ENCODE measurements at regions not wholly inside any gene's neighbourhood (a gene's known extent, or its start where the extent isn't known, plus 50 kb on each side); places are given as distances from the start of the nearest gene placed in this dataset.
"Not testable (repeated sequence)": the region's sequence is repeated elsewhere in the genome, so short reads cannot be mapped to it uniquely, and the experiment has no call there.

GRCh38 chr7:81247364-81247763 lies 328.5 kb upstream of the SEMA3C start:
- H3K4me1 Mint-ChIP-seq; DNase-seq; H3K4me3 ChIP-seq (ENCODE audit: low read length); intact Hi-C loops (cut with micrococcal nuclease); CTCF ChIA-PET; H3K4me3 Mint-ChIP-seq; ATAC-seq; H3K36me3 ChIP-seq (ENCODE audit: control insufficient read depth in 2 of 3, insufficient read depth in 3 of 3, low read length in 3 of 3); H3K9me3 ChIP-seq (ENCODE audit: control insufficient read depth in 2 of 3, low read length in 3 of 3); H3K36me3 Mint-ChIP-seq; H3K27me3 Mint-ChIP-seq; H3K27ac ChIP-seq (ENCODE audit: low read depth, low read length); H3K4me1 ChIP-seq (ENCODE audit: control insufficient read depth in 2 of 2, insufficient read depth in 2 of 2, low read length in 2 of 2); POLR2A ChIA-PET; H3K27me3 ChIP-seq (ENCODE audit: control insufficient read depth in 2 of 2, insufficient read depth in 2 of 2, low read length in 2 of 2); H3K27ac Mint-ChIP-seq: not testable (repeated sequence)
- peaks cover 2 to 20% (median 5%) of the 10 kb centered on the region in 11 donors for H3K9me3 Mint-ChIP-seq

- Mint-ChIP-seq H3K27ac (no peak overlapping the region), H3K27me3 (no peaks in the 10 kb centered on the region), H3K4me1 (no peaks in the 10 kb centered on the region), H3K4me3 (no peak overlapping the region), H3K36me3 (peaks cover 0 to 3% (median 0%) of the 10 kb centered on the region in 5 donors), H3K9me3 (peaks cover 2 to 20% (median 5%) of the 10 kb centered on the region in 11 donors)
- CTCF ChIA-PET = no interaction called here
- ATAC-seq (no peak), DNase-seq (no peak)
- Histone ChIP-seq H3K27me3 (ENCODE audit: control insufficient read depth in 2 of 2, insufficient read depth in 2 of 2, low read length in 2 of 2) (no peaks in the 10 kb centered on the region), H3K4me3 (ENCODE audit: low read length) (no peak overlapping the region), H3K4me1 (ENCODE audit: control insufficient read depth in 2 of 2, insufficient read depth in 2 of 2, low read length in 2 of 2) (no peaks in the 10 kb centered on the region), H3K9me3 (ENCODE audit: control insufficient read depth in 2 of 3, low read length in 3 of 3) (no peaks in the 10 kb centered on the region), H3K27ac (ENCODE audit: low read depth, low read length) (no peak overlapping the region), H3K36me3 (ENCODE audit: control insufficient read depth in 2 of 3, insufficient read depth in 3 of 3, low read length in 3 of 3) (no peaks in the 10 kb centered on the region)
- POLR2A ChIA-PET = no interaction called here
- intact Hi-C loops (cut with micrococcal nuclease) = no loop called here
These were observed 326.5 kb upstream of the SEMA3C start for GRCh38 chr7:81245353-81245752.

- ATAC-seq (no peak), DNase-seq (no peak)
- Mint-ChIP-seq H3K27me3 (no peaks in the 10 kb centered on the region), H3K4me1 (no peaks in the 10 kb centered on the region), H3K36me3 (peaks cover 0 to 3% (median 0%) of the 10 kb centered on the region in 5 donors), H3K4me3 (no peak overlapping the region), H3K9me3 (peaks cover 2 to 22% (median 5%) of the 10 kb centered on the region in 11 donors), H3K27ac (no peak overlapping the region)
- H3K4me3 ChIP-seq (ENCODE audit: low read length) = no peak overlapping the region
- ChIA-PET CTCF (no interaction called here), POLR2A (no interaction called here)
- intact Hi-C loops (cut with micrococcal nuclease) = no loop called here
- H3K9me3 ChIP-seq (ENCODE audit: control insufficient read depth in 2 of 3, low read length in 3 of 3) = no peaks in the 10 kb centered on the region
- no peak overlapping the region for H3K27ac ChIP-seq (ENCODE audit: low read depth, low read length)
- no peaks in the 10 kb centered on the region for H3K4me1 ChIP-seq (ENCODE audit: control insufficient read depth in 2 of 2, insufficient read depth in 2 of 2, low read length in 2 of 2)
- H3K36me3 ChIP-seq (ENCODE audit: control insufficient read depth in 2 of 3, insufficient read depth in 3 of 3, low read length in 3 of 3) = no peaks in the 10 kb centered on the region
- H3K27me3 ChIP-seq (ENCODE audit: control insufficient read depth in 2 of 2, insufficient read depth in 2 of 2, low read length in 2 of 2) = no peaks in the 10 kb centered on the region
These were observed 325.4 kb upstream of the SEMA3C start for GRCh38 chr7:81244224-81244623.

GRCh38 chr7:81236560-81236959 lies 317.7 kb upstream of the SEMA3C start:
- no peak for DNase-seq
- H3K9me3 Mint-ChIP-seq = peaks cover 0 to 16% (median 0%) of the 10 kb centered on the region in 11 donors
- H3K27ac Mint-ChIP-seq = no peak overlapping the region
- no peaks in the 10 kb centered on the region for H3K4me1 ChIP-seq (ENCODE audit: control insufficient read depth in 2 of 2, insufficient read depth in 2 of 2, low read length in 2 of 2)
- ChIA-PET CTCF (no interaction called here), POLR2A (no interaction called here)
- no peaks in the 10 kb centered on the region for H3K27me3 ChIP-seq (ENCODE audit: control insufficient read depth in 2 of 2, insufficient read depth in 2 of 2, low read length in 2 of 2)
- H3K4me3 ChIP-seq (ENCODE audit: low read length) = no peak overlapping the region
- peaks cover 0 to 3% (median 0%) of the 10 kb centered on the region in 5 donors for H3K36me3 Mint-ChIP-seq
- H3K27me3 Mint-ChIP-seq = no peaks in the 10 kb centered on the region
- ATAC-seq = no peak
- no peak overlapping the region for H3K4me3 Mint-ChIP-seq
- no peaks in the 10 kb centered on the region for H3K36me3 ChIP-seq (ENCODE audit: control insufficient read depth in 2 of 3, insufficient read depth in 3 of 3, low read length in 3 of 3)
- peaks cover 0 to 8% (median 0%) of the 10 kb centered on the region in 7 donors for H3K4me1 Mint-ChIP-seq
- H3K9me3 ChIP-seq (ENCODE audit: control insufficient read depth in 2 of 3, low read length in 3 of 3) = no peaks in the 10 kb centered on the region
- no peak overlapping the region for H3K27ac ChIP-seq (ENCODE audit: low read depth, low read length)
- intact Hi-C loops (cut with micrococcal nuclease) = no loop called here

GRCh38 chr7:81235997-81236396 lies 317.1 kb upstream of the SEMA3C start:
- H3K9me3 Mint-ChIP-seq = peaks cover 0 to 16% (median 0%) of the 10 kb centered on the region in 11 donors
- no peak for DNase-seq
- no peak overlapping the region for H3K27ac Mint-ChIP-seq

GRCh38 chr7:81234896-81235295 lies 316.0 kb upstream of the SEMA3C start:
- H3K36me3 Mint-ChIP-seq = no peaks in the 10 kb centered on the region
- Histone ChIP-seq H3K4me1 (ENCODE audit: control insufficient read depth in 2 of 2, insufficient read depth in 2 of 2, low read length in 2 of 2) (no peaks in the 10 kb centered on the region), H3K9me3 (ENCODE audit: control insufficient read depth in 2 of 3, low read length in 3 of 3) (no peaks in the 10 kb centered on the region), H3K36me3 (ENCODE audit: control insufficient read depth in 2 of 3, insufficient read depth in 3 of 3, low read length in 3 of 3) (no peaks in the 10 kb centered on the region), H3K27me3 (ENCODE audit: control insufficient read depth in 2 of 2, insufficient read depth in 2 of 2, low read length in 2 of 2) (no peaks in the 10 kb centered on the region), H3K4me3 (ENCODE audit: low read length) (no peak overlapping the region), H3K27ac (ENCODE audit: low read depth, low read length) (no peak overlapping the region)
- ChIA-PET POLR2A (no interaction called here), CTCF (interaction anchor here (0.7 kb wide), 1 partner anchor 17 kb away, joined by 3 read pairs; no protein-coding TSS in a partner anchor)
- peaks cover 0 to 16% (median under 1%) of the 10 kb centered on the region in 11 donors for H3K9me3 Mint-ChIP-seq
- H3K27me3 Mint-ChIP-seq = no peaks in the 10 kb centered on the region
- H3K27ac Mint-ChIP-seq = no peak overlapping the region
- intact Hi-C loops (cut with micrococcal nuclease) = no loop called here
- no peak for DNase-seq
- peaks cover 0 to 8% (median 0%) of the 10 kb centered on the region in 7 donors for H3K4me1 Mint-ChIP-seq
- no peak overlapping the region for H3K4me3 Mint-ChIP-seq
- ATAC-seq = no peak

More at GRCh38 chr7:81235997-81236396, 317.1 kb upstream of the SEMA3C start:
- no peaks in the 10 kb centered on the region for H3K27me3 Mint-ChIP-seq
- H3K4me1 ChIP-seq (ENCODE audit: control insufficient read depth in 2 of 2, insufficient read depth in 2 of 2, low read length in 2 of 2) = no peaks in the 10 kb centered on the region
- no peak for ATAC-seq
- H3K9me3 ChIP-seq (ENCODE audit: control insufficient read depth in 2 of 3, low read length in 3 of 3) = no peaks in the 10 kb centered on the region
- peaks cover 0 to 8% (median 0%) of the 10 kb centered on the region in 7 donors for H3K4me1 Mint-ChIP-seq
- no peak overlapping the region for H3K27ac ChIP-seq (ENCODE audit: low read depth, low read length)
- H3K4me3 ChIP-seq (ENCODE audit: low read length) = no peak overlapping the region
- intact Hi-C loops (cut with micrococcal nuclease) = no loop called here
- no peaks in the 10 kb centered on the region for H3K36me3 Mint-ChIP-seq
- POLR2A ChIA-PET = no interaction called here
- H3K27me3 ChIP-seq (ENCODE audit: control insufficient read depth in 2 of 2, insufficient read depth in 2 of 2, low read length in 2 of 2) = no peaks in the 10 kb centered on the region
- H3K36me3 ChIP-seq (ENCODE audit: control insufficient read depth in 2 of 3, insufficient read depth in 3 of 3, low read length in 3 of 3) = no peaks in the 10 kb centered on the region
- H3K4me3 Mint-ChIP-seq = no peak overlapping the region
- CTCF ChIA-PET = no interaction called here

- intact Hi-C loops (cut with micrococcal nuclease) = no loop called here
- peaks cover 0 to 8% (median 0%) of the 10 kb centered on the region in 7 donors for H3K4me1 Mint-ChIP-seq
- Histone ChIP-seq H3K27ac (ENCODE audit: low read depth, low read length) (no peak overlapping the region), H3K4me1 (ENCODE audit: control insufficient read depth in 2 of 2, insufficient read depth in 2 of 2, low read length in 2 of 2) (no peaks in the 10 kb centered on the region), H3K9me3 (ENCODE audit: control insufficient read depth in 2 of 3, low read length in 3 of 3) (no peaks in the 10 kb centered on the region), H3K36me3 (ENCODE audit: control insufficient read depth in 2 of 3, insufficient read depth in 3 of 3, low read length in 3 of 3) (no peaks in the 10 kb centered on the region), H3K4me3 (ENCODE audit: low read length) (no peak overlapping the region), H3K27me3 (ENCODE audit: control insufficient read depth in 2 of 2, insufficient read depth in 2 of 2, low read length in 2 of 2) (no peaks in the 10 kb centered on the region)
- CTCF ChIA-PET = no interaction called here
- no peak overlapping the region for H3K4me3 Mint-ChIP-seq
- peaks cover 0 to 8% (median 2%) of the 10 kb centered on the region in 11 donors for H3K9me3 Mint-ChIP-seq
- ATAC-seq (no peak), DNase-seq (no peak)
- H3K36me3 Mint-ChIP-seq = no peaks in the 10 kb centered on the region
- no peak overlapping the region for H3K27ac Mint-ChIP-seq
- H3K27me3 Mint-ChIP-seq = no peaks in the 10 kb centered on the region
- POLR2A ChIA-PET = no interaction called here
These were observed 314.5 kb upstream of the SEMA3C start for GRCh38 chr7:81233208-81233940.

All from naive thymus-derived CD4-positive, alpha-beta T cell (primary cell).